ENCODE measurements at regions not wholly inside any gene's neighbourhood (a gene's known extent, or its start where the extent isn't known, plus 50 kb on each side); places are given as distances from the start of the nearest gene placed in this dataset.

DNA sequence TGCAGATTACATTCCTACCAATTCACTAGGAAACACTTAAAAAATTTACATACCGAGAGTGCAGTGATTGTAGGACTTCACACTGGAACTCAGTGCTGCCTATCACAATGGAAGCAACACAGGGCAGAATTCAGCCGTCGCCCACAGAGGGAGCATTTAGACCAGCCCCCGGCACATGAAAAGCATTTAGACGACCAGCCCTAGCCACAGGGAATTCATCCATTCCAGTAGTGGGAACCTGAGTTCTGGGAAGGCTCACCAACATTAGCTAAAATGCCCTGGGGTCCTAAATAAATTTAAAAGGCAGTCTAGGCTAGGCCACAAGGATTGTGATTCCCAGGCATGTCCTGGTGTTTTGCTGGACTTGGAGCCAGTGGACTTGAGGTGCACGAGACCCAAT is 155.2 kb downstream of the LIG4 start:
- Histone ChIP-seq H3K36me3 (ENCODE audit: low read length) (no peaks in the 10 kb centered on the region), H3K9ac (ENCODE audit: low read length) (no peak overlapping the region), H3K79me2 (ENCODE audit: insufficient read depth, low read length) (no peaks in the 10 kb centered on the region), H3K27ac (ENCODE audit: low read depth, low read length) (no peak overlapping the region), H2AFZ (ENCODE audit: low read depth, low read length, severe bottlenecking) (no peak overlapping the region), H3K9me2 (replicated peaks; ENCODE audit: insufficient read depth, low read length) (no peaks in the 10 kb centered on the region), H3K4me2 (ENCODE audit: low read depth, low read length, poor library complexity, severe bottlenecking) (no peak overlapping the region), H3F3A (ENCODE audit: insufficient read depth) (no peaks in the 10 kb centered on the region), H4K20me1 (ENCODE audit: low read depth, low read length) (no peaks in the 10 kb centered on the region), H3K4me3 (ENCODE audit: insufficient read depth, low read length, poor library complexity, severe bottlenecking) (no peak overlapping the region), H3K9me3 (ENCODE audit: insufficient read depth, low read length) (no peaks in the 10 kb centered on the region; the same call in 1 of the 2 replicates), H3K27me3 (ENCODE audit: low read length) (no peaks in the 10 kb centered on the region)
- TF ChIP-seq CTCF (IDR thresholded peaks at IDR 0.05; ENCODE audit: insufficient read depth, low read length, poor library complexity, severe bottlenecking) (no peak), EZH2phosphoT487 (conservative IDR thresholded peaks at IDR 0.05; ENCODE audit: low read length) (no peak)

GRCh38 chr13:108056278-108056677 is 159.1 kb downstream of the LIG4 start:
- H3K36me3 ChIP-seq (ENCODE audit: low read length) = no peaks in the 10 kb centered on the region
- H3K4me3 ChIP-seq (ENCODE audit: insufficient read depth, low read length, poor library complexity, severe bottlenecking) = no peak overlapping the region
- H3K9me3 ChIP-seq (ENCODE audit: insufficient read depth, low read length) = no peaks in the 10 kb centered on the region
- H3K9me2 ChIP-seq (replicated peaks; ENCODE audit: insufficient read depth, low read length) = no peaks in the 10 kb centered on the region
- no peaks in the 10 kb centered on the region for H3K27me3 ChIP-seq (ENCODE audit: low read length)
- no peaks in the 10 kb centered on the region for H3F3A ChIP-seq (ENCODE audit: insufficient read depth)
- H3K9ac ChIP-seq (ENCODE audit: low read length) = no peak overlapping the region
- TF ChIP-seq CTCF (IDR thresholded peaks at IDR 0.05; ENCODE audit: insufficient read depth, low read length, poor library complexity, severe bottlenecking) = no peak
- no peak for TF ChIP-seq EZH2phosphoT487 (conservative IDR thresholded peaks at IDR 0.05; ENCODE audit: low read length)
- H3K27ac ChIP-seq (ENCODE audit: low read depth, low read length) = no peak overlapping the region
- no peaks in the 10 kb centered on the region for H4K20me1 ChIP-seq (ENCODE audit: low read depth, low read length)
- no peaks in the 10 kb centered on the region for H3K79me2 ChIP-seq (ENCODE audit: insufficient read depth, low read length)
- no peak overlapping the region for H3K4me2 ChIP-seq (ENCODE audit: low read depth, low read length, poor library complexity, severe bottlenecking)
- no peak overlapping the region for H2AFZ ChIP-seq (ENCODE audit: low read depth, low read length, severe bottlenecking)

GRCh38 chr13:108049211-108049610 is 166.1 kb downstream of the LIG4 start:
- Histone ChIP-seq H2AFZ (ENCODE audit: low read depth, low read length, severe bottlenecking) (no peak overlapping the region), H4K20me1 (ENCODE audit: low read depth, low read length) (no peaks in the 10 kb centered on the region), H3K4me3 (ENCODE audit: insufficient read depth, low read length, poor library complexity, severe bottlenecking) (no peak overlapping the region), H3K27ac (ENCODE audit: low read depth, low read length) (no peak overlapping the region), H3K9me3 (ENCODE audit: insufficient read depth, low read length) (no peaks in the 10 kb centered on the region), H3F3A (ENCODE audit: insufficient read depth) (no peaks in the 10 kb centered on the region), H3K4me2 (ENCODE audit: low read depth, low read length, poor library complexity, severe bottlenecking) (no peak overlapping the region), H3K27me3 (ENCODE audit: low read length) (no peaks in the 10 kb centered on the region), H3K36me3 (ENCODE audit: low read length) (no peaks in the 10 kb centered on the region), H3K9me2 (replicated peaks; ENCODE audit: insufficient read depth, low read length) (no peaks in the 10 kb centered on the region), H3K79me2 (ENCODE audit: insufficient read depth, low read length) (no peaks in the 10 kb centered on the region), H3K9ac (ENCODE audit: low read length) (no peak overlapping the region)
- TF ChIP-seq CTCF (IDR thresholded peaks at IDR 0.05; ENCODE audit: insufficient read depth, low read length, poor library complexity, severe bottlenecking) = no peak
- no peak for TF ChIP-seq EZH2phosphoT487 (conservative IDR thresholded peaks at IDR 0.05; ENCODE audit: low read length)

Measured in SU-DHL-6 (cell line).